Activated CD4-positive, alpha-beta T cell treated with anti-CD3 and anti-CD28 coated beads, Interleukin-2, amount 50 U/mL, for 16 hours (primary cell): ENCODE measurements at regions not wholly inside any gene's neighbourhood (a gene's known extent, or its start where the extent isn't known, plus 50 kb on each side); places are given as distances from the start of the nearest gene placed in this dataset.
"Not testable (repeated sequence)": the region's sequence is repeated elsewhere in the genome, so short reads cannot be mapped to it uniquely, and the experiment has no call there.

Experiments used
- DNase-seq: peaks from one replicate; pipeline ENCODE4 v3.0.0-alpha.2; 2020

- peak; percentile 34 for DNase-seq
Observed at GRCh38 chr3:65030847-65031463, 343.2 kb upstream of the ADAMTS9 start.

- no peak for DNase-seq
Observed at GRCh38 chr3:65030014-65030627, 342.3 kb upstream of the ADAMTS9 start.

DNA sequence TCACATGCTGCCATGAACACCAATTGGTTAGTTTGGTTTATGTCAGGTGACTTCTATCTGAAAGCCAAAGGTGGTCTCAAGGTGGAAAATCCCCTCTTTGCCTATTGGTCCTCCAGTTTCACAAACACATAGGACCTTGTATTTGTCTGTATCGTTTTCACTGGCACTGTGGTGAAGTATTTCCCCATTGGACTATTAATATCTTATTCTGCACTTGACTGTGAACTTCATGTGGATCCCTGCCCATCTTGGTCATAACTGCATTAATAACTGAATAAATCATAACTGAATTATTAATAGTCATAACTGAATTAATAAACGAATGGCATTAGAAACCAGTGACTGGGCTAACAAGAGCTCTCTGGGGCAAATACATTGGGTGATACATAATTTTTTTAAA, 341.3 kb upstream of the ADAMTS9 start:
- DNase-seq: no peak

DNA sequence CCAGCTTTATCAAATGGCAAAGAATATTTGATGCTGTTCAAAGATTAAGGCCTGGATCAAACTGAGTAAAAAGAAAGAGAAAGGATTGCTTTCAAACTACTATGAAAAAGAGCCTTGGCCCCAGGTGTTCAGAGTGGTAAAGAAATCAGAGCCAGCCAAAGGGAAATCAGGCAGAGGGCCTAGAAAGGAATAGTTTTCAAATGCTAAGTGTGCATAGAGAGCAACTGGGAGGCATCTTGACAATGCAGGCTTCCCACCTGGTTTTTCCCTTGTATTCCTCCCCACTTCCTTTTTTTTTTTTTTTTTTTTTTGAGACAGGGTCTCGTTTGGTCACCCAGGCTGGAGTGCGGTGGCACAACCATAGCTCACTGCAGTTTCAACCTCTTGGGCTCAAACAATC, 340.2 kb upstream of the ADAMTS9 start:
- DNase-seq: no peak

DNA sequence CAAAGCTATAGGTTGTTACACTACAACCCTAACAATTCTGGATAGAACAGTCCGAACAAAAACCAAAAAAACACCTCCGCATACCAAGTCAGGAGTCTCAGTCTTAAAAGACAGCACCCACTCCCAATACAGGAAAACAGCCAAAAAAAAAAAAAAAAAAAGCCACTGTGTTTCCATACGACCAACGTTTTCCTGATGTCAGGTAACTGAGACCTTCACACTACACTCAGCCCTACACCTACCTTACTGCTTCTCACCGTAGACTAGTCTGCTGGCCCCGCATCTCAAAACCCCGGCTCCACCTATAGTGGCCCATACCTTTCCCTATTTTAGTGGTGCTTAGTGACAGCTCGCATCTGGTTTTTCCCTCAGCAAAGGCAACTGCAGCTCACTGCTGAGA, 339.5 kb upstream of the ADAMTS9 start:
- no peak for DNase-seq

GRCh38 chr3:65026151-65026550, 338.4 kb upstream of the ADAMTS9 start:
- DNase-seq: no peak

DNA sequence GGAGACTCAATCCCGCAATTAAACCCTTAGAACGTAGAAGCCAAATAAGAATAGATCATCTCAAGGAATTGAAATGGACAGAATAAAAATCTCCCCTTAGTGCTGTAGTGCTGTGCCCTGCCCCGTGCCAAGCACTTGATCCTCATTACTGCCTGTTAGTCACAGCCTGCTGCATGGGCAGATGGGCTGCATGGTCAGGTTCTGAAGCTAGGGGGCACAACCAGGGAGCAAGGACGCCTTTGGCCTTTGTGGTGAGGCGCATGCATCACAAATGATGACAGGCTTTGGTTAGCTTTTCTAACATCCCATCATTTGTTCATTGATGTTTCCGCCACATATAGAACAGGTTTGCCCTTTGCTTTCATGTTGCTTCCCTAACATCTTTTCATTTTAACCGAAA, 336.3 kb upstream of the ADAMTS9 start:
- DNase-seq: no peak

DNA sequence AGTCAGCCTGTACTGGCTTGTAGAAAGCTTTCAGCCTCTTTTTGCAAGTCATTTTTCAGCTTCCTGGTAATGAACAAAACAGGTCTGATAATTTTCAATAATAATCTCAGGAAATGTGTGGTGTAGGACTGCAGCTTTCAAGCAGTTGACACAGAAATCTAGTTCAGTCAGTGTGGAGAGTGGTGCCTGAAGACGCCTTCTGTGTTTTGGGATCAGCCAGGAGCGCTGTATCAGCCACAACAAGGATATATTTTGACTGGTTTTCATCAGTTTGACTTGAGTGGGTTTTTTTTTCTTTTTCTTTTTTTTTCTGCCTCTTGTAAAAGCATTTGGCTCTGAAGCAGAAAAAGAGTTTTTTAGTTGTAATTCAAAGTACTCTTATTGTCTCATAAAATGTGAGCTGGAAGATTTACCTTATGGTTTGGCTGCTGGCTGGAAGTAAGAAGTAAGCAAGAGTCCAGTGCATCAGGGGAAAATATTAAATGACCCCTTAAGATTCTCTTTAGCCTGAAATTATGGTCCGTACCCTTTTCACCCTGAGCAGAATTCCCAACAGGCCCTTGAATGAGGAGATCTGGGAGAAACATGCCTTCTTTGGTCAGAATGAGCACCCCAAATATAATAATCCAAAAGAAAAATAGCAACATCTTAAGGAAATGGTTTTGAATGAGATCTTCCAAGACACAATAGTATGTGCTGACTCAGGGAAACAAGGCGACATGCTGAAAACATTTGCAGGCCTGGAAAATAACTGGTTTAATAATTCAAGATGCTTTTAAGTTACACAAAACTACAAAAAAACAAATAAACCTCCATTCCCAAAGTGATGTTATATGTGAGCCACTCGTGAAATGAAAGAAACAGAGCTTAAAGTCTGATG, 332.7 kb upstream of the ADAMTS9 start:
- DNase-seq: no peak

DNA sequence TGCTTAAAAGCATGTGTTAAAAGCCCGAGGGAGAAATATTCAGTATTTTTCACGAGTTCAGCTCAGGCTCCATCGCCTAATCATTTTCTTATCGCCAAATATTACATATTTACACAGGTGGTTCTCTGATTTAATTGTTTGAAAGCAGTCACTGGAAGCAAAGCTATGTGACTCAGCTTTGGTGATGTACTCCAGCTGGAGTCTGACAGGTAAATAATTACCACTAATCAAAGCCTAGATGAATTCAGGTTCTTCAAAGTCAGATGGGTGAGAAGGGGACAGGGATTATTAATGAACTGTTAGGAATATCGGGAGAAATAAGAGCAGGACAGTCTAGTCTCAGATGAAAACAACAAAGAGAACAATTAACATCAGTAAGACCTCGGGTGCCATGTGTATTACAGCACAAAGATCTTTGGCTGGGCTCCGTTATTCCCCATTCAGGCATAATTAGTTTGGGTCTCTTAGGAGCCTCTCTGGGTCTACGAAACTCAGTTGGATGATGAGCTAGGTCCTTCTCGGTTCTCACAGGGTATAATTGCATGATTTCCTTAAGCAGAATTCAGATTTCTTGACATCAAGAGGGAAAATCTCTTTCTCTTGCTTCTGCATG, 331.7 kb upstream of the ADAMTS9 start:
- DNase-seq: no peak

DNA sequence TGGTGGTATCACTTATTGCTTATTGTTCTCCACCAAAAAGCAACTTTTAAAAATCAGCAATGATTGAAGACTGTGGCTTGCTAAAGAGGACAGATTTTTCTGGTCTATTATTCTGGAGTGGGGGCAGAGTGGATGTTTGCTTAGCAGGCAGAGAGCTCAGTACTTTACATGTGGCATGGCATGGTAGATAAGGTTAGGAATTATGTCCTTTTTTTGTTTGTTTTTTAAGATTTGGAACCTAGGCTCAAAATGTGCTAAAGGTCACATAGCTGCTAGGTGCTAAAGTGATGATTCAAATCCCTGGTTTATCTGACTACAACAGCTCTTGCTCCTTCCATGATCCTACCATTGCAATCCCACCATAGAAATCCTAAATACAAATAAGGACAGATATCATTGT, 331.0 kb upstream of the ADAMTS9 start:
- no peak for DNase-seq

GRCh38 chr3:65017359-65017758, 329.6 kb upstream of the ADAMTS9 start:
- DNase-seq: no peak

DNA sequence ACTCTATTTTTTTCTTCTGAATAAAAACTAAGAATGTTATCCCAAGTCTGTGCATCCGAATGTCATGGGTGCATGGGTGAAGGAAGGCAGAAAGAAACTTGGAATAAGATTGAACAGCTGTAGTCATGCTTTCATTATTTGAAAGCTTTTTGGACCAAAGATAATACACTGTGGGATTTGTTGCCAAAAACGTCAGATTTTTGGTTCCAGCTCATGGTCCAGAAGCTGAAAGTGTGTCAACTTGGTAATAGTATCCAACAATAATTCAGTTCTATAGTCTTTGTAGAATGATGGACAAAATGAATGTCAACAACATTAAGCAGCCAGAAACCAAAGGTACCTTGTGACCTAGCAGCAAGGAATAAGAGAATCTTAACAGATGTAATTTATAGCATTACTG, 327.9 kb upstream of the ADAMTS9 start:
- no peak for DNase-seq

DNA sequence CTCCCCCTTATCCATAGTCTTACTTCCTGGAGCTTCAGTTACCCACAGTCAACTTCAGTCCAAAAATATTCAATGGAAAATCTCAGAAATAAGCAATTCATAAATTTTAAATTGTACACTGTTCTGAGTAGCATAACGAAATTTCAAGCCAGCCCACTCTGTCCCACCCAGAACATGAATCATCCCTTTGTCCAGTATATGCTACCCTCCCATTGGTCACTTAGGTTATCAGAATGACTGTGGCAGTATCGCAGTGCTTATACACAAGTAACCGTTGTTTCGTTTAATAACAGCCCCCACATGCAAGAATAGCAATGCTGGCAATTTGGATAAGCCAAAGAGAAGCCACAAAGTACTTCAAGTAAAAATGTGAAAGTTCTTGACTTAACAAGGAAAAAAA, 325.3 kb upstream of the ADAMTS9 start:
- DNase-seq: no peak

- no peak for DNase-seq
Observed at GRCh38 chr3:65006300-65006739, 318.5 kb upstream of the ADAMTS9 start.

DNA sequence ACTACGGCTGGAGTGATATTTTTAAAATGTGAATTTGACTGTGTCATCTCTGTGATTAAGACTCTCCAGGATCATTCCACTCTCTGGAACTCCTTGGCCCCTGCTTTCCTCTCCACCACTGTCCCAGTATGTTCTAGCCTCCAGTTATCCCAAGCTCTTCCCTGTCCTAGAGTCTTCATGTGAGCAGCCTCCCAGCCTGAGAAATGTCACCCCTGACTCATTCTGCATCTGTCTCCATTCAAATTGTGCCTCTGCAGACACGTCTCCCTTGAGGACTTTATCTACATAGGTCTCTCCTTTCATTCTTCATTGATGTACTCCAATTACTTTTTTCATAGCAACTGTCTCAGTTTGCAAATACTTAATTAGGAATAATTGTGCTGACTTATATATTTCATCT, 317.7 kb upstream of the ADAMTS9 start:
- DNase-seq: no peak

GRCh38 chr3:65004795-65005295, 317.0 kb upstream of the ADAMTS9 start:
- no peak for DNase-seq

DNA sequence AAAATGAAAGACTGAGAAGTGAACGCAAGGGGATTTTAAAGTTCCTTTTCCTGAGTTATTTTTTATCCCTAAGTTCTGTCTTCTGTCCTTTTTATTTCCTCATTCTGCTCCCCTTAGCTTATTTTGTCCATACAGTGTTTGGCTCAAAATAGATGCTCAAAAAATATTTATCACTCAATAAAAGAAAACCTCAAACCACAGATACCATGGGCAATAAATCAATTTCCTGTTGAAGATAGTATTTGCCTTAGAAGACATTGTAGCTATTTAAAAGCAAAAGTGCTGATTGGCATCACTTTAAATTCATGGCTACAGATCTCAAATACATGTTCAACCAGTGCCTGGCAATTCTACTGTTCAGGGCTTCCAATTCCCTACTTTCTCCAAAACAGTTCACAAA, 316.5 kb upstream of the ADAMTS9 start:
- no peak for DNase-seq

- DNase-seq: not testable (repeated sequence)
Observed at GRCh38 chr3:65001119-65001518, 313.3 kb upstream of the ADAMTS9 start.

GRCh38 chr3:64998317-64998716, 310.5 kb upstream of the ADAMTS9 start:
- no peak for DNase-seq

- DNase-seq: no peak
Observed at GRCh38 chr3:64995857-64996551, 308.2 kb upstream of the ADAMTS9 start.

- DNase-seq: no peak
Observed at GRCh38 chr3:64993781-64994180, 306.0 kb upstream of the ADAMTS9 start.

DNA sequence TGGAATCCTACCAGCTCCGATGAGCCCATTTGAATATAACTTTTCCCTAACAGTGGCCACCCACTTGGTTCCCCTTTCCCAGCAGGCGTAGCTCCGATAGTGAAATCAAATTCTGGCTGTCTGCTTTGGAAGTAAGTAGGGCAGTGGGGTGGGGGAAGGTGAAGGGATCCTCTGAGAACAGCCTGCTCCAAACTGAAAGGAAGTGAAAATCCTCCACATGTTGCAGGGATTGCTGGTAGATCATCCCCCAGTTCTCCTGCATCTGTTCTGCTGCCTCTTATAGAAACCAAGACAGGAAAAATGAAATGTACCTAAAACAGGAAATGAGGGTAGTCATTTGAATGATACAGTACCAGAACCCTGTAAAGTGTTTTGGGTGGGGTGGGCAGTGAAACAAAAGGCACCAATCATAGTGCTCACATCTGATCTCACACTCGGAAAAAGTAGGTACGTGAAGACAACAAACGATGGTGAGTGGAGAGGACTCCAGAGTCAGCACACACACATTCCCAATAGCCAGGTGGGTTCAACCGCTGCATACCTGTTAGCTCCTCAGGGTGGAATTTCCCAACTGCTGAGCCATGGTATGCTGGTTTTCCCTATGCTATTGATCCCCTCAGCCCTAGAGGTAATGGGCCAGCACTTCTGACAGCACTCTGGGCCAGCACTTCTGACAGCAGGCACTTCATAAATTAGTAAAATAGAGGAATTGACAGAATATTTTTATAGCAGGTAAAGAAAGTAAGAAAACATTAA, 304.9 kb upstream of the ADAMTS9 start:
- DNase-seq: no peak
